ENCODE measurements at regions not wholly inside any gene's neighbourhood (a gene's known extent, or its start where the extent isn't known, plus 50 kb on each side); places are given as distances from the start of the nearest gene placed in this dataset.

DNA sequence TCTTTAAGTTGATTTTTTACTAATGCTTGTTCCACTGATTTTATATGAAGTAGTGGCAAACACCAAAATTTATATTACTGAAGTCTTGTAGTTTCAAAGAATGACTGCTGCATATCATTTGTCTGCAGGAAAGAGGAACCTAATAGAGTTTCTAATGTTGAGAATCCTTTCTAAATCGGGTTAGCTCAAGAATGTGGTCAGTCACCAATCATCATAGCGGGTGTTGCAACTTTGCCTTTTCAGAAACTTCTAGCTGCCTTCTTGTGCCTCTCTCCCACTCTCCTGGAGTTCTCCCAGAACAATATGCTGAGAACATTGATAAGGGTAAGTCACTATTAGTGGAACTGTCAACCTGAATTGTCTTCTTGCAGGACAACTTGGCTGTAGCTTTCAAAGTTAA lies 524.8 kb upstream of the SORCS1 start:
- TF ChIP-seq SP1 (IDR thresholded peaks at IDR 0.05; ENCODE audit: low read depth) (no peak), SIN3A (IDR thresholded peaks at IDR 0.05; ENCODE audit: low read depth) (no peak), ZFX (IDR thresholded peaks at IDR 0.05) (no peak)
- TF ChIP-seq, protein P1, sequence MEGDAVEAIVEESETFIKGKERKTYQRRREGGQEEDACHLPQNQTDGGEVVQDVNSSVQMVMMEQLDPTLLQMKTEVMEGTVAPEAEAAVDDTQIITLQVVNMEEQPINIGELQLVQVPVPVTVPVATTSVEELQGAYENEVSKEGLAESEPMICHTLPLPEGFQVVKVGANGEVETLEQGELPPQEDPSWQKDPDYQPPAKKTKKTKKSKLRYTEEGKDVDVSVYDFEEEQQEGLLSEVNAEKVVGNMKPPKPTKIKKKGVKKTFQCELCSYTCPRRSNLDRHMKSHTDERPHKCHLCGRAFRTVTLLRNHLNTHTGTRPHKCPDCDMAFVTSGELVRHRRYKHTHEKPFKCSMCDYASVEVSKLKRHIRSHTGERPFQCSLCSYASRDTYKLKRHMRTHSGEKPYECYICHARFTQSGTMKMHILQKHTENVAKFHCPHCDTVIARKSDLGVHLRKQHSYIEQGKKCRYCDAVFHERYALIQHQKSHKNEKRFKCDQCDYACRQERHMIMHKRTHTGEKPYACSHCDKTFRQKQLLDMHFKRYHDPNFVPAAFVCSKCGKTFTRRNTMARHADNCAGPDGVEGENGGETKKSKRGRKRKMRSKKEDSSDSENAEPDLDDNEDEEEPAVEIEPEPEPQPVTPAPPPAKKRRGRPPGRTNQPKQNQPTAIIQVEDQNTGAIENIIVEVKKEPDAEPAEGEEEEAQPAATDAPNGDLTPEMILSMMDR (IDR thresholded peaks at IDR 0.05 in 2 of 3, conservative IDR thresholded peaks at IDR 0.05 in 1 of 3; ENCODE audit: borderline replicate concordance in 1 of 3, insufficient read depth in 1 of 3, low read depth in 2 of 3, low read length in 2 of 3) = no peak

Measured in HCT116 (cell line).